GM06990 (cell line): ENCODE measurements at regions not wholly inside any gene's neighbourhood (a gene's known extent, or its start where the extent isn't known, plus 50 kb on each side); places are given as distances from the start of the nearest gene placed in this dataset.

Experiments
- DNase-seq: peaks from one replicate; pipeline ENCODE4 v3.0.0-alpha.2; 2011; ENCODE audit not compliant: insufficient read length; ENCODE audit errors: extremely low read depth
- H3K27me3 ChIP-seq: replicated peaks from 2 replicates; pipeline ENCODE4 v1.6.0; 2011; ENCODE audit warnings: low read length; ENCODE audit not compliant: control insufficient read depth, insufficient read depth
- H3K36me3 ChIP-seq: 2 replicates; pipeline ENCODE4 v1.5.1; 2011; ENCODE audit warnings: low read length; ENCODE audit not compliant: control insufficient read depth, insufficient read depth
- H3K4me3 ChIP-seq: replicated peaks from 2 replicates; pipeline ENCODE4 v1.5.1; 2011; ENCODE audit warnings: low read depth, mild to moderate bottlenecking, control low read depth, low read length
- TF ChIP-seq, protein P1 (sequence below): IDR thresholded peaks from 2 replicates; pipeline ENCODE4 v1.5.1; 2011; ENCODE audit warnings: low read length, control low read depth, mild to moderate bottlenecking, inconsistent platforms; ENCODE audit not compliant: insufficient read depth, poor library complexity, severe bottlenecking

DNA sequence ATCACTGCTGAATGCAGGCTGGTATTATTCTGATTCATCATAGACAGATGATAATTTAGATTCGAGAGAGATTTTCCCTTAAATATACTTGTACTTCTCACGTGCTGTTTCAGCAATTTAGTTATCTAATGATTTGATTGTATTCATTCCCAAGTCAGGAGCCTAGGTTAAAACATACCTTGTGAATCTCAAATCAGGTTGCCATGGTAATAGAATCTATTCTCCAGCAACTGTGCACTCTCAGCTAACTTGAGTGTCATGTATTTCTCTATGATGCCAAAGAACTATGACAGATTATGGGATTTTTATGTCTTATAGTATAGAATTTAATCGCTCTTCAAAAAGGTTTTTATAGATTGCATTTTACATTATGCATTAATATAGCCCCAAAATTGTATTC is 315.3 kb downstream of the GABRG2 start:
- DNase-seq = no peak
- TF ChIP-seq, protein P1, sequence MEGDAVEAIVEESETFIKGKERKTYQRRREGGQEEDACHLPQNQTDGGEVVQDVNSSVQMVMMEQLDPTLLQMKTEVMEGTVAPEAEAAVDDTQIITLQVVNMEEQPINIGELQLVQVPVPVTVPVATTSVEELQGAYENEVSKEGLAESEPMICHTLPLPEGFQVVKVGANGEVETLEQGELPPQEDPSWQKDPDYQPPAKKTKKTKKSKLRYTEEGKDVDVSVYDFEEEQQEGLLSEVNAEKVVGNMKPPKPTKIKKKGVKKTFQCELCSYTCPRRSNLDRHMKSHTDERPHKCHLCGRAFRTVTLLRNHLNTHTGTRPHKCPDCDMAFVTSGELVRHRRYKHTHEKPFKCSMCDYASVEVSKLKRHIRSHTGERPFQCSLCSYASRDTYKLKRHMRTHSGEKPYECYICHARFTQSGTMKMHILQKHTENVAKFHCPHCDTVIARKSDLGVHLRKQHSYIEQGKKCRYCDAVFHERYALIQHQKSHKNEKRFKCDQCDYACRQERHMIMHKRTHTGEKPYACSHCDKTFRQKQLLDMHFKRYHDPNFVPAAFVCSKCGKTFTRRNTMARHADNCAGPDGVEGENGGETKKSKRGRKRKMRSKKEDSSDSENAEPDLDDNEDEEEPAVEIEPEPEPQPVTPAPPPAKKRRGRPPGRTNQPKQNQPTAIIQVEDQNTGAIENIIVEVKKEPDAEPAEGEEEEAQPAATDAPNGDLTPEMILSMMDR = no peak
- H3K4me3 ChIP-seq = no peak overlapping the region
- no peaks in the 10 kb centered on the region for H3K27me3 ChIP-seq
- H3K36me3 ChIP-seq = no peaks in the 10 kb centered on the region

DNA sequence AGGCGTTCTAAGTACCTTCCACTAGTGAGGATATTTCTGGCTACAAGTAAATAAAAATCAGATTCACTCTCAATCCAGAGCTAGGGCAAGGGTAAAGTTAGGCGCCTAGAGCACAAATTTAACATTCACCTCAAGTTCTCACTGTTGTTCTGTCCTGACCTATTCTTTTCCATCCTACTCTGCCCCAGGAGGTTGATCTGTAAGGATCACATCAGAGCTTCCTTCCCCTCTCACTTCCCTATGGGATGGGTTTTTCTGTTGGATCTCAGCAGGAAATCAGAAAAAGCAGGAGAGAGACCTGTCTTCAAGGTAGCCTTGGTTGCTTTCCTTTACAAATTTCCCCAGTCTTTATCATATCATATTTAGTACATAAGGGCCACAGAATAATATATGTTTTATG is 316.7 kb downstream of the GABRG2 start:
- no peak overlapping the region for H3K4me3 ChIP-seq
- H3K36me3 ChIP-seq = no peaks in the 10 kb centered on the region
- no peaks in the 10 kb centered on the region for H3K27me3 ChIP-seq
- TF ChIP-seq, protein P1 = no peak
- no peak for DNase-seq

DNA sequence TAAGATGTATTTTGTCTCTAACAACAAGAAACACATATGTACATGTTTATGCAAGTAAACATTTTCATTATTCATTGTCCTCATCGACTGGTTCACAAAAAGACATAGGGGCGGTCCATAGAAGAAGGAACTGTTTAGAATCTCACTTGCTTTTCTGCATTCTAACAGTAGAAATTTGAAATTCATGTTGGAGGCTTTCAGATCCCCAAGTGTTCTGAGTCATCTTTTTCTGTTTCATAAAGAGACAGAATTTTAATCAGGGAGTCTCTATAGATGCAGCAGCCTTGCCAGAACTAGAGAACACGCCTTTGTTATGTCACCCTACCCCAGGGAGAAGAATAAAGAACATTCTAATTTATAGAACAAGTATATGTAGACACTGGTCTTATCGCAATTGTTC is 324.3 kb downstream of the GABRG2 start:
- Histone ChIP-seq H3K36me3 (no peaks in the 10 kb centered on the region), H3K27me3 (no peaks in the 10 kb centered on the region), H3K4me3 (no peak overlapping the region)
- DNase-seq = no peak
- TF ChIP-seq, protein P1 = no peak

DNA sequence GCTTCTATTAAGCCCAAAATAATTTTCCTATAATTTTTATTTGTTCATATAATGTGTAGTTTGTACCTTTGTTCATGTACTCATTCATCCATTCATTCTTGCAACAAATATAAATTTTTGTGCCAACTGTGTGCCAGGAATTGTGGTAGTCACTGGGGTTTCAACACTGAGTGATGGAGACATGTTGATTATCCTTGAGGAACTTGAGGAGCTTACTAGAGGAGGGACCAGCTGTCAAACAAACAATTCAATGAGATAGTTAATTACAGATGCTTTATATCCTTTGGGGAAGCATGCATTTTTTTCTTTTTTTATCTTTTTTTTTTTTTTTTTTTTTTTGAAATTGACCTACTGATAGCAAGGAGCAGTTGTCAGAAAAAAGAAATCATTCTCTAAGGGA is 324.8 kb downstream of the GABRG2 start:
- no peaks in the 10 kb centered on the region for H3K36me3 ChIP-seq
- TF ChIP-seq, protein P1 = no peak
- no peak for DNase-seq
- no peak overlapping the region for H3K4me3 ChIP-seq
- no peaks in the 10 kb centered on the region for H3K27me3 ChIP-seq

DNA sequence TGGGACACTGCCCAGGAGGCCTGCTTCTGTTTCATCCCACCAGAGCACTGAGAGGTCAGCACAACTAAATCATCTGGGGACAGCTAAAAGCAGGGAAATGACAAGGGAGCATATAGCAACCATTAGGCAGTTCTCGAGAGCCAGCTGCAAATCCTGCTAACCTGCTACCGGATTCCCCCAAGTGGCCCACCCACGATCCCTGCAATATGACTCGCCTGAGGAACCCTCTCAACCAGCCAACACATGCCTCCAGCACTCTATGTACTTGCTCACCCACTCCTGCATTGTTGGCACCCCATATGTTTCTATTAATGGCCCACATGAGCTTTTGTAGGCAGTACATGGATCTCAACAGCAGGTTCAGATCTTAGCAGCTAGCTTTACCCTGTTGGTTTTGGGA is 326.0 kb downstream of the GABRG2 start:
- Histone ChIP-seq H3K4me3 (no peak overlapping the region), H3K27me3 (no peaks in the 10 kb centered on the region), H3K36me3 (no peaks in the 10 kb centered on the region)
- TF ChIP-seq, protein P1 = no peak
- DNase-seq = no peak

DNA sequence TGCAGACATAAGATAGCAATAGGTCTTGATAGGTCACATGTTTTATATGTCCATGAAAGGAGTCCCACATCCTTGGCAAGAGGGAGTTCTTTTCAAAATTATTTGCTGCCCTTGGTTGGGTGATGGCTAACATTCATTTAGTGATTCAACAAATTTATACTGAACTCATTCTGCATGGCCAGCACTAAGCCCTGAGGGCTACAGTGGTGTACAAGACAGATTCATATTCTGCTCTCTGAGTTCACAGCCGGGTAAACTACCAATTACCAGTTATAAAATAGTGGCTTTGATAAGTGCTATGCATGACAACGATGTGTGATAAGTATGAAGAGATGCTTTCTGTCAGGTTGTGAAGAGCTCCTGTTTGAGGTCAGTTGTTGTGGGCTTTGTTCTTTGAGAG is 340.0 kb downstream of the GABRG2 start:
- Histone ChIP-seq H3K36me3 (no peaks in the 10 kb centered on the region), H3K4me3 (no peak overlapping the region), H3K27me3 (no peaks in the 10 kb centered on the region)
- TF ChIP-seq, protein P1 = no peak
- no peak for DNase-seq
